CD14-positive monocyte (primary cell): ENCODE measurements at regions not wholly inside any gene's neighbourhood (a gene's known extent, or its start where the extent isn't known, plus 50 kb on each side); places are given as distances from the start of the nearest gene placed in this dataset.

Source experiments
- DNase-seq, 3 donors: peaks; one replicate each; pipeline ENCODE4 v3.0.0-alpha.2; 2011 to 2022
- H2AFZ ChIP-seq: 2 replicates; pipeline ENCODE4 v1.6.0; 2012; ENCODE audit warnings: mild to moderate bottlenecking, low read depth, low read length, inconsistent platforms; ENCODE audit not compliant: insufficient read depth, poor library complexity, severe bottlenecking
- H3K27ac ChIP-seq, 2 donors: 1 replicate in 1 of 2; 2 replicates in 1 of 2; pipeline ENCODE4 v1.5.1; 2012 to 2013; ENCODE audit warnings: low read length in 2 of 2, control low read depth in 1 of 2, inconsistent platforms in 1 of 2, low read depth in 1 of 2, mild to moderate bottlenecking in 1 of 2
- H3K27me3 ChIP-seq, 2 donors: one replicate each; pipeline versions ENCODE4 v1.6.0 to v1.6.1; 2011 to 2013; ENCODE audit warnings: low read length in 2 of 2; ENCODE audit not compliant: control insufficient read depth in 2 of 2, insufficient read depth in 2 of 2
- H3K36me3 ChIP-seq, 2 donors: replicated peaks in 1 of 2; 1 replicate in 1 of 2; 2 replicates in 1 of 2; pipeline versions ENCODE4 v1.5.1 to v1.6.1; 2012 to 2013; ENCODE audit warnings: low read length in 2 of 2, control low read depth in 1 of 2, inconsistent platforms in 1 of 2, mild to moderate bottlenecking in 1 of 2; ENCODE audit not compliant: insufficient read depth in 2 of 2, control insufficient read depth in 1 of 2
- H3K4me1 ChIP-seq, 2 donors: 1 replicate in 1 of 2; 2 replicates in 1 of 2; pipeline versions ENCODE4 v1.5.1 to v1.6.1; 2012 to 2013; ENCODE audit warnings: low read length in 2 of 2, control low read depth in 1 of 2, inconsistent platforms in 1 of 2, mild to moderate bottlenecking in 1 of 2, moderate library complexity in 1 of 2; ENCODE audit not compliant: insufficient read depth in 2 of 2, control insufficient read depth in 1 of 2
- H3K4me2 ChIP-seq: replicated peaks from 2 replicates; pipeline ENCODE3; 2012; ENCODE audit warnings: low read length, moderate library complexity, mild to moderate bottlenecking; ENCODE audit not compliant: poor library complexity, severe bottlenecking; ENCODE audit errors: extremely low read depth
- H3K4me3 ChIP-seq, 3 experiments: fragments of 200-600 bp in 1 of 3; sonication (generic) in 1 of 3; replicated peaks in 1 of 3; 1 replicate in 2 of 3; 2 replicates in 1 of 3; pipeline ENCODE4 v1.5.1; 2011 to 2013; ENCODE audit warnings: low read length in 3 of 3, mild to moderate bottlenecking in 3 of 3, control low read depth in 2 of 3, low read depth in 2 of 3, inconsistent platforms in 1 of 3, moderate library complexity in 1 of 3
- H3K79me2 ChIP-seq: 2 replicates; pipeline ENCODE4 v1.6.0; 2012; ENCODE audit warnings: mild to moderate bottlenecking, control low read depth, inconsistent platforms, low read length, moderate library complexity; ENCODE audit not compliant: insufficient read depth
- H3K9ac ChIP-seq: 2 replicates; pipeline ENCODE4 v1.6.0; 2017; ENCODE audit warnings: low read length, mild to moderate bottlenecking; ENCODE audit not compliant: insufficient read depth, poor library complexity, severe bottlenecking
- H3K9me3 ChIP-seq, 2 donors: replicated peaks in 1 of 2; 1 replicate in 1 of 2; 2 replicates in 1 of 2; pipeline versions ENCODE4 v1.5.1 to v1.6.1; 2012 to 2013; ENCODE audit warnings: low read length in 2 of 2, control low read depth in 1 of 2; ENCODE audit not compliant: control insufficient read depth in 1 of 2, insufficient read depth in 1 of 2
- H4K20me1 ChIP-seq: 2 replicates; pipeline ENCODE4 v1.6.0; 2012; ENCODE audit warnings: mild to moderate bottlenecking, low read length, control low read depth, moderate library complexity; ENCODE audit not compliant: insufficient read depth
- H3K27ac Mint-ChIP-seq, 7 donors: one replicate each; pipeline ENCODE4 v1.8.0; 2020; ENCODE audit warnings: mild to moderate bottlenecking in 7 of 7, mixed read lengths in 7 of 7, moderate library complexity in 6 of 7, inconsistent platforms in 2 of 7
- H3K27me3 Mint-ChIP-seq, 3 donors: one replicate each; pipeline ENCODE4 v1.8.0; 2021 to 2022; ENCODE audit warnings: low read depth in 3 of 3, mild to moderate bottlenecking in 3 of 3, mixed read lengths in 3 of 3, moderate library complexity in 3 of 3, inconsistent platforms in 1 of 3
- H3K36me3 Mint-ChIP-seq, 2 donors: one replicate each; pipeline ENCODE4 v1.8.0; 2020; ENCODE audit warnings: mixed read lengths in 2 of 2, inconsistent platforms in 1 of 2, mild to moderate bottlenecking in 1 of 2
- H3K4me1 Mint-ChIP-seq: one replicate; pipeline ENCODE4 v1.8.0; 2020; ENCODE audit warnings: mild to moderate bottlenecking, mixed read lengths
- H3K4me3 Mint-ChIP-seq, 2 donors: one replicate each; pipeline ENCODE4 v1.8.0; 2020; ENCODE audit warnings: mild to moderate bottlenecking in 2 of 2, mixed read lengths in 2 of 2, moderate library complexity in 1 of 2
- H3K9me3 Mint-ChIP-seq, 7 donors: one replicate each; pipeline ENCODE4 v1.8.0; 2020 to 2022; ENCODE audit warnings: mixed read lengths in 7 of 7, mild to moderate bottlenecking in 6 of 7, moderate library complexity in 6 of 7, inconsistent platforms in 2 of 7
- WGBS: methylation state at CpG from one replicate; pipeline ENCODE4 v1.1.5; 2013; ENCODE audit warnings: missing lambda C conversion rate; ENCODE audit not compliant: insufficient coverage; 5-methylcytosine and 5-hydroxymethylcytosine counted together
- intact Hi-C, 2 donors: fragments of 100-400 bp; cut with micrococcal nuclease; formaldehyde crosslinking; loops; one replicate each; pipeline versions ENCODE4 v1.15.0 to v1.15.1; 2023
- TF ChIP-seq, protein P1 (sequence below): fragments of 200-600 bp; IDR thresholded peaks from one replicate; pipeline ENCODE4 v1.8.0; 2022; ENCODE audit warnings: antibody characterized with exemption, mild to moderate bottlenecking

DNA sequence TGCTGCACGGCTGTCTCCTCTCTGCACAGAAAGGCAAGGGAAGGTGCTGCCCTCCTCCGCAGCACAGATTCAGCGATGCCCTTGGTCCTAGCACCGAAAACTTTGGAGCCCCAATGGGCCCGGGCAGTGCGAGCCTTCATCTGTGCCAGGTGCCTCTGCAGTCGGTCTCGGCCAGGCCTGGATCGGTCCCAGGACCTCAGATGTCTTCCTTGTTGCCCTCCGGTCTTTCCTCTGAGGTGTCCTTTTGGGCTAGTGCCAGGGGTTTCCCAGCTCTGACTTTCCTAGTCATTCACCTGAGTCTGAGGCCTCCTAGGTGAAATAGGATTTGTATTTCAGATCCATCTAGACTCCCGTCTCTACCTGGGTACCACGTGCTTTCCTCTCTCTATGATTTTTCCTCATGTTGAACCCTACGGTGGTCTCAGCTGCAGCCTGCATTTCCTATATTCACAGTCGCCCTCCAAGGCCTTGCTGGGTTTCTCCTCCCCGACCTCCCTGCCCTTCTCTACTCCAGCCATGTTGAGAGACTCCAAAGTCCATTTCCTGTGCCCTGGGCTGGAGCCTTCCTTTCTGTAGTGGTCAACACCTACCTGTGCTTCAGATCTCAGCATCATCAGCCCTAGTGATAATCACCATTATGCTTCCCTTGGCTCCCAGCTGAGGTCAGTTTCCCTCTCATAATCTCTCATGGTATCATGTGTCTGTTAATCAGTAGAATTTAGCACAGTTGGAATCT is 92.0 kb upstream of the PRSS58 start:
- peaks cover 24% of the 10 kb centered on the region for H3K4me1 Mint-ChIP-seq
- H3K27ac Mint-ChIP-seq: no peak overlapping the region
- peaks cover 14 to 17% of the 10 kb centered on the region in 2 donors for H3K4me1 ChIP-seq

DNA sequence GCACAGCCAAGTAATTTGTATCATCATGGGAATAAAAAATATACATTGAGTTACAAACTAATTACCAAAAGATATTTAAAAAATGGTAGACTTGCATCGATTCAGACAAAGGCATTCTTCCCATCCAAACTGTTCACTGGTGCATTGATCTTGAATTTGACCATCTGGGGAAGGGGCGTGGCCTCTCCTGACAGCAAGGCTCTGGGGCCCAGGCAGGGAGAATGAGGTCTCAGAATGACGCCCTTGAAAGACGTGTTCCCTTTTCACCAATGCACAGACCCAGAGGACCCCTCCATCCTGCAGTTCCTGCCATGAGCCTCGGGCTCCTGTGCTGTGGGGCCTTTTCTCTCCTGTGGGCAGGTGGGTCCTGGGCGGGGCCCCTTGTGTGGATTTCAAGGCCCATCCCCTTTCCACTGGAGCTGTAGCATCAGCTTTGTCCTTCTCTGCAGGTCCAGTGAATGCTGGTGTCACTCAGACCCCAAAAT is 91.1 kb upstream of the PRSS58 start:
- intact Hi-C loops: no loop called here
- Histone ChIP-seq H3K4me3 (no peak overlapping the region), H3K9ac (no peak overlapping the region), H2AFZ (peak overlapping the region; percentile 5), H3K79me2 (no peaks in the 10 kb centered on the region), H3K27ac (no peak overlapping the region), H3K4me2 (no peak overlapping the region), H4K20me1 (no peaks in the 10 kb centered on the region), H3K4me1 (peaks cover 14 to 17% of the 10 kb centered on the region in 2 donors), H3K27me3 (no peaks in the 10 kb centered on the region), H3K9me3 (no peaks in the 10 kb centered on the region), H3K36me3 (no peaks in the 10 kb centered on the region)
- Mint-ChIP-seq H3K27me3 (peaks cover 0 to 5% (median 0%) of the 10 kb centered on the region in 3 donors), H3K36me3 (no peaks in the 10 kb centered on the region), H3K27ac (no peak overlapping the region), H3K4me3 (no peak overlapping the region), H3K9me3 (peaks cover 0 to 4% (median 0%) of the 10 kb centered on the region in 7 donors), H3K4me1 (peaks cover 21% of the 10 kb centered on the region)
- TF ChIP-seq, protein P1, sequence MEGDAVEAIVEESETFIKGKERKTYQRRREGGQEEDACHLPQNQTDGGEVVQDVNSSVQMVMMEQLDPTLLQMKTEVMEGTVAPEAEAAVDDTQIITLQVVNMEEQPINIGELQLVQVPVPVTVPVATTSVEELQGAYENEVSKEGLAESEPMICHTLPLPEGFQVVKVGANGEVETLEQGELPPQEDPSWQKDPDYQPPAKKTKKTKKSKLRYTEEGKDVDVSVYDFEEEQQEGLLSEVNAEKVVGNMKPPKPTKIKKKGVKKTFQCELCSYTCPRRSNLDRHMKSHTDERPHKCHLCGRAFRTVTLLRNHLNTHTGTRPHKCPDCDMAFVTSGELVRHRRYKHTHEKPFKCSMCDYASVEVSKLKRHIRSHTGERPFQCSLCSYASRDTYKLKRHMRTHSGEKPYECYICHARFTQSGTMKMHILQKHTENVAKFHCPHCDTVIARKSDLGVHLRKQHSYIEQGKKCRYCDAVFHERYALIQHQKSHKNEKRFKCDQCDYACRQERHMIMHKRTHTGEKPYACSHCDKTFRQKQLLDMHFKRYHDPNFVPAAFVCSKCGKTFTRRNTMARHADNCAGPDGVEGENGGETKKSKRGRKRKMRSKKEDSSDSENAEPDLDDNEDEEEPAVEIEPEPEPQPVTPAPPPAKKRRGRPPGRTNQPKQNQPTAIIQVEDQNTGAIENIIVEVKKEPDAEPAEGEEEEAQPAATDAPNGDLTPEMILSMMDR: no peak
- 60% methylated on average over 3 of the region's 6 CpGs for WGBS
- DNase-seq: no peak

More for the DNA sequence above, 92.0 kb upstream of the PRSS58 start:
- Histone ChIP-seq H3K4me2 (no peak overlapping the region), H3K36me3 (no peaks in the 10 kb centered on the region), H3K4me3 (no peak overlapping the region), H3K9ac (no peak overlapping the region), H4K20me1 (no peaks in the 10 kb centered on the region), H3K27me3 (no peaks in the 10 kb centered on the region), H3K27ac (no peak overlapping the region), H3K79me2 (no peaks in the 10 kb centered on the region), H3K9me3 (no peaks in the 10 kb centered on the region), H2AFZ (peak overlapping the region; percentile 19)
- no peak overlapping the region for H3K4me3 Mint-ChIP-seq
- intact Hi-C loops: no loop called here
- WGBS: 81% methylated on average over 12 of the region's 15 CpGs
- no peaks in the 10 kb centered on the region for H3K36me3 Mint-ChIP-seq
- TF ChIP-seq, protein P1: no peak
- H3K9me3 Mint-ChIP-seq: peaks cover 0 to 4% (median 0%) of the 10 kb centered on the region in 7 donors
- H3K27me3 Mint-ChIP-seq: peaks cover 0 to 5% (median 0%) of the 10 kb centered on the region in 3 donors
- DNase-seq: no peak
